ENCODE measurements at regions not wholly inside any gene's neighbourhood (a gene's known extent, or its start where the extent isn't known, plus 50 kb on each side); places are given as distances from the start of the nearest gene placed in this dataset.
A peak's percentile ranks its signal among the peaks of the same experiment; 100 is the strongest.

DNA sequence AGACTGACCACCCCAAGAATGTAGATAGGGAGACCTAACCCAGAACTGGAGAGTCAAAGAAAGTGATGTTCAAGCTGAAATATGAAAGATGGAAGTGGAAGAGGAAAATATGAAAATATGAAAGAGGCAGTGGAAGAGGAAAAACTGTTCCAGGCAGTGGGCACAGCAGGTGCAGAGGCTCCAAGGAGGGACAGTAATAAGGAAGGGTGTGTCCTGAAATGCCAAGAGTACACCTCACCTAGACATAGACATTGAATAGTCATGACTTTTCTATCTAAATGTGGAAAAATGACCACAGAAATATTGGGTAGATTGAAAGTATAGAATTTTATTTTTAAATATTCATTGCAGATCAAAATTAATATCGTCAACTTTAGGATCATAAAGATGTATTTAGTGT lies 161.7 kb upstream of the USP24 start:
- Histone ChIP-seq H3K4me1 (ENCODE audit: control insufficient read depth, insufficient read depth, low read length, poor library complexity, severe bottlenecking) (no peaks in the 10 kb centered on the region), H3K4me3 (ENCODE audit: insufficient read depth, low read depth, low read length, poor library complexity, severe bottlenecking) (no peak overlapping the region), H3K9me3 (ENCODE audit: control insufficient read depth, low read length) (no peaks in the 10 kb centered on the region), H3K36me3 (ENCODE audit: control insufficient read depth, insufficient read depth, low read length) (no peaks in the 10 kb centered on the region), H3K27me3 (replicated peaks; ENCODE audit: control insufficient read depth, insufficient read depth, low read length, poor library complexity, severe bottlenecking) (no peaks in the 10 kb centered on the region), H3K27ac (ENCODE audit: insufficient read depth, low read length, poor library complexity, severe bottlenecking) (no peak overlapping the region)
- no peak for DNase-seq

DNA sequence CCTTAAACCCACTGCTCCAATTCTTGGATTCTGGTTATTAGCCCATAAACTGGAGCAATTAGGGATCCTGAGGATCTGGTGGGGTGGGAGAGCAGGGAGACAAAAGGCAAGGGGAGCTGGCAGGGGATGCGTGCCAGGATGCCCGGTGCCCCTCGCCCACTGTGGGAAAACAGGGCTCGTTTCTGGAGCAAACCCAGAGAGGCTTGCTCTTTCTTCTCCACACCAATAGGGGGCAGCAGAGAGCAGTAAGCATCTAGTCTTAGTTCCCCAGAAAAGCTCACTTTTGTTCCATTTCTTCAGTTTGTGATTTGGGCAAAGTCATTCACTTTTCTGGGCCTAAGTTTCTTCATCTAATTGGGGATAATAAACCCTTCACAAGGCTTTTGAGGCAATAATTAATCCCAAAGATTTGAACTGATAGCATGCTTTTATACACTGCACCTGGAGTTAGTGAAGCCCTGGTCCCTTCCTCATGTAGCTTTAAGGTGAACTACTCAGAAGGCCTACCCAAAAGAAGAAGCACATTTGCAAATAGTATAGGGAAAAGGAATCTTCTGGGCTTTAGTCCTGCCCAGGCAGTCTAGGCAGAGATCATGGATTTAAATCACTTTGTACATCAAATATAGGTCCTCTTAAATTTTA lies 160.6 kb upstream of the USP24 start:
- H3K27me3 ChIP-seq (replicated peaks; ENCODE audit: control insufficient read depth, insufficient read depth, low read length, poor library complexity, severe bottlenecking) = no peaks in the 10 kb centered on the region
- H3K27ac ChIP-seq (ENCODE audit: insufficient read depth, low read length, poor library complexity, severe bottlenecking) = no peak overlapping the region
- no peak overlapping the region for H3K4me3 ChIP-seq (ENCODE audit: insufficient read depth, low read depth, low read length, poor library complexity, severe bottlenecking)
- H3K9me3 ChIP-seq (ENCODE audit: control insufficient read depth, low read length) = no peaks in the 10 kb centered on the region
- H3K36me3 ChIP-seq (ENCODE audit: control insufficient read depth, insufficient read depth, low read length) = no peaks in the 10 kb centered on the region
- no peaks in the 10 kb centered on the region for H3K4me1 ChIP-seq (ENCODE audit: control insufficient read depth, insufficient read depth, low read length, poor library complexity, severe bottlenecking)
- DNase-seq = peak in 1 of 3 donors; percentile 3

DNA sequence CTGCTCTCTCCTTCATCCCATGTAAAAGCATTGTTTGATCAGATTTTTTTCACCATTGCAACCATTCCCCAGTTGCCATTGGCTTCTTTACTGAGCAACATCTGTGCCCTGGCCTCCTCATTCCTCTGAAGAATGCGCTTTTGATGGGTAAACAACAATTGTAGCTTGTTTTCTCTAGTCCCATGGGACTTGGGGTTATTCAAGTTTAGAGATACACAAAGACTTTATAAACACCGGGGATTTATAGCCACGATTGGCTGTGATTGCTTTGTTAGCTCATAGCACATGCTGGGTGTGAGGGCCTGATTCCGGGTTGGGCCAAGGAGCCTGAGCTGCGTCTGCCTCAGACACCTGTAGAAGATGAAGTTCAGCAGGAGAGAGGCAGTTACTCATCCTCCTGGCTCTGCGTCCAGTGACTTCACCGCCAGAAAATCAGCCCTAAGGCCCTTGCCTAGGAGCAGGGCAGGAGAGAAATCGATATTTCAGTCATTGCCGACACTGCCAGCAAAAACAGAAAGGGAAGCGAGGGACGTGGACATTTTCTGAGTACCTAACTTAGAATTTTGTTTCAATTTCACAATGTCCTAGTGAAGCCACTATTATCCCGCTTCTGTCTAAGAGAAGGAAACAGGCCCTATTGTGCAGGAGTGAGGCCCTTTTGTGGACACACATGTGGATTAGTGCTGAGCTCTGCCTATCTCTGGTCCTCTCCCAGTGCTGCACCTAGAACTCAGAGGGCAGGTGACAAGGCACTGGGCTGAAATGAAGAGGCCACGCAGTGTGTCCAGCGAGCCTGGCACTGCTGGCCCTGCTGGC lies 159.8 kb upstream of the USP24 start:
- Histone ChIP-seq H3K27me3 (replicated peaks; ENCODE audit: control insufficient read depth, insufficient read depth, low read length, poor library complexity, severe bottlenecking) (no peaks in the 10 kb centered on the region), H3K9me3 (ENCODE audit: control insufficient read depth, low read length) (no peaks in the 10 kb centered on the region), H3K4me3 (ENCODE audit: insufficient read depth, low read depth, low read length, poor library complexity, severe bottlenecking) (no peak overlapping the region), H3K36me3 (ENCODE audit: control insufficient read depth, insufficient read depth, low read length) (no peaks in the 10 kb centered on the region), H3K27ac (ENCODE audit: insufficient read depth, low read length, poor library complexity, severe bottlenecking) (no peak overlapping the region), H3K4me1 (ENCODE audit: control insufficient read depth, insufficient read depth, low read length, poor library complexity, severe bottlenecking) (no peaks in the 10 kb centered on the region)
- DNase-seq = no peak

DNA sequence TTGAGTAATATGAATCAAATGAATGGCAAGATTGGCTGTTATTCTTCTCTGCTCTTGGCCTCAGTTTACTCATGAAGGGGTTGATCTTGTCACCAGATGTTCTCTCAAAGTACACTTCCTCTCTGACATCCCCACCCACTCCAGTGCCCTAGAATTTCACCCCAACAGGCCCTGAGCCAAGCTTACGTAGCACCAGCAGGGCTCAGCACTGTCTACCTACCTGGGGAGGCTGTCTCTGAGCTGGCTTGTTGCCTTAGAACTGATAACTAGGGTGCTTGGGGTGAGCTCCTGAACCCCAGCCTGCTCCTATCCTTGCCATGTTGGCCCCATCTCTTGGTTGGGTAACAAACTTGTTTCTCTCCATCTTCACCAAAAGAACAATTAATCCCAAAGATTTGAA lies 159.1 kb upstream of the USP24 start:
- Histone ChIP-seq H3K9me3 (ENCODE audit: control insufficient read depth, low read length) (no peaks in the 10 kb centered on the region), H3K27ac (ENCODE audit: insufficient read depth, low read length, poor library complexity, severe bottlenecking) (no peak overlapping the region)

DNA sequence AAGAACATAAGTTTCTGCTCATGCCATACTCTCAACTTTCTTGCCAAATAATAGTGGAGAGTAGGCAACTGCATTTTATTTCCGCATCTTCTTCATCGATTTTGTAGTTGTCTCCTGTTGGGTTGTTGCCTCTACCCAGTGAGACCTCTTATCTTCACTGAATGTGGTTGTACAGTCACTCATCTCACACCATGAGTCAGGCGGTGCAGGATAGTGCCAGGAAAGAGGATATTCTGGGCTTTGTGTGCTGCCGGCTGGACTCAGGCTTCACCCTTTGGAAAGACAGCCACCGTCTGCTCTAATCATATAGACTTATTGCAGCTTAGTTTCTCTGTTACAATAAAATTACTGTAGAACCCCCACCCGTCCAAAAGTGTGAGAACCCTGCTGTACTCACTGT lies 154.3 kb upstream of the USP24 start:
- no peaks in the 10 kb centered on the region for H3K36me3 ChIP-seq (ENCODE audit: control insufficient read depth, insufficient read depth, low read length)
- DNase-seq = no peak
- no peaks in the 10 kb centered on the region for H3K4me1 ChIP-seq (ENCODE audit: control insufficient read depth, insufficient read depth, low read length, poor library complexity, severe bottlenecking)
- no peak overlapping the region for H3K4me3 ChIP-seq (ENCODE audit: insufficient read depth, low read depth, low read length, poor library complexity, severe bottlenecking)
- H3K27me3 ChIP-seq (replicated peaks; ENCODE audit: control insufficient read depth, insufficient read depth, low read length, poor library complexity, severe bottlenecking) = no peaks in the 10 kb centered on the region
- no peaks in the 10 kb centered on the region for H3K9me3 ChIP-seq (ENCODE audit: control insufficient read depth, low read length)
- H3K27ac ChIP-seq (ENCODE audit: insufficient read depth, low read length, poor library complexity, severe bottlenecking) = no peak overlapping the region

More for the DNA sequence above, 159.1 kb upstream of the USP24 start:
- Histone ChIP-seq H3K36me3 (ENCODE audit: control insufficient read depth, insufficient read depth, low read length) (no peaks in the 10 kb centered on the region), H3K27me3 (replicated peaks; ENCODE audit: control insufficient read depth, insufficient read depth, low read length, poor library complexity, severe bottlenecking) (no peaks in the 10 kb centered on the region), H3K4me3 (ENCODE audit: insufficient read depth, low read depth, low read length, poor library complexity, severe bottlenecking) (no peak overlapping the region), H3K4me1 (ENCODE audit: control insufficient read depth, insufficient read depth, low read length, poor library complexity, severe bottlenecking) (no peaks in the 10 kb centered on the region)
- DNase-seq = no peak

DNA sequence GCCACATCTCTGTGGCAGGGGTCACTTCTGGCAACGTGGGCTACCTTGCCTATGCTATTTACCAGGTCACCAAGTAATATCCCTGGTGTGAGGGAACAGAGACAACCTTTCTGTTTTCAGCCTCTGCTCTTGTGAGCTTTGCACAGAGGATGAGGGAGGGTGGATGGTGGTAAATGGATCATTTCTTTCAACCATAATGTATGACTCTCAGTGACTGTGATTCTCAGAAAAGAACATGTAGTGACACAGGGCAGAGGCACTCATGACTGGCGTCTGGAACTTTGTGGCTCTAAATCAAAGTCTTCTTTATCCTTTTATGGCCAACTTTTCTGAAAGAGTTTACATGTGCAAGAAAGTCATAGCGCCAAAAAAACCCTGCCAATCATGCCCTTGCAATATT lies 153.5 kb upstream of the USP24 start:
- no peaks in the 10 kb centered on the region for H3K27me3 ChIP-seq (replicated peaks; ENCODE audit: control insufficient read depth, insufficient read depth, low read length, poor library complexity, severe bottlenecking)
- H3K4me3 ChIP-seq (ENCODE audit: insufficient read depth, low read depth, low read length, poor library complexity, severe bottlenecking) = no peak overlapping the region
- H3K4me1 ChIP-seq (ENCODE audit: control insufficient read depth, insufficient read depth, low read length, poor library complexity, severe bottlenecking) = no peaks in the 10 kb centered on the region
- no peaks in the 10 kb centered on the region for H3K36me3 ChIP-seq (ENCODE audit: control insufficient read depth, insufficient read depth, low read length)
- no peaks in the 10 kb centered on the region for H3K9me3 ChIP-seq (ENCODE audit: control insufficient read depth, low read length)
- H3K27ac ChIP-seq (ENCODE audit: insufficient read depth, low read length, poor library complexity, severe bottlenecking) = no peak overlapping the region
- no peak for DNase-seq

DNA sequence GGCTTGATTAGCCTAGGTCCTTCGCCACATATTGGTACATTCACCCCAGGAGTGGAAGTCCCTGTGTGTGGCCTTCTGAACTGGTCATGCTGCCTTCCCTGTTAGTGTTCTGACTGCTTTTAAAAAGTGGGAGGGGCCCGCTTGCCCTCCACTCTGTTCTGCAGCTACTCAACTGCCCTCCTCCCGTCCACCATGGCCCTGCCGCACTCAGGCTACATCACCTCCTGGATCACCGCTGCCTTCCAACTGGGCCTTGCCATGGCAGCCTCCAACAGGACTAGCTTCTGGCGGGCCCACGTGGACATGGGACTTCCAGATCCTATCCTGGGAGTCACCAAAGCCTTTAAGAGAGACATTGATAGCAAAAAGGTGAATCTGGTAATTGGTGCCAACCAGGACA lies 152.1 kb upstream of the USP24 start:
- Histone ChIP-seq H3K27me3 (replicated peaks; ENCODE audit: control insufficient read depth, insufficient read depth, low read length, poor library complexity, severe bottlenecking) (no peaks in the 10 kb centered on the region), H3K9me3 (ENCODE audit: control insufficient read depth, low read length) (no peaks in the 10 kb centered on the region), H3K4me3 (ENCODE audit: insufficient read depth, low read depth, low read length, poor library complexity, severe bottlenecking) (no peak overlapping the region), H3K4me1 (ENCODE audit: control insufficient read depth, insufficient read depth, low read length, poor library complexity, severe bottlenecking) (peaks cover 3% of the 10 kb centered on the region), H3K36me3 (ENCODE audit: control insufficient read depth, insufficient read depth, low read length) (no peaks in the 10 kb centered on the region), H3K27ac (ENCODE audit: insufficient read depth, low read length, poor library complexity, severe bottlenecking) (no peak overlapping the region)
- no peak for DNase-seq

DNA sequence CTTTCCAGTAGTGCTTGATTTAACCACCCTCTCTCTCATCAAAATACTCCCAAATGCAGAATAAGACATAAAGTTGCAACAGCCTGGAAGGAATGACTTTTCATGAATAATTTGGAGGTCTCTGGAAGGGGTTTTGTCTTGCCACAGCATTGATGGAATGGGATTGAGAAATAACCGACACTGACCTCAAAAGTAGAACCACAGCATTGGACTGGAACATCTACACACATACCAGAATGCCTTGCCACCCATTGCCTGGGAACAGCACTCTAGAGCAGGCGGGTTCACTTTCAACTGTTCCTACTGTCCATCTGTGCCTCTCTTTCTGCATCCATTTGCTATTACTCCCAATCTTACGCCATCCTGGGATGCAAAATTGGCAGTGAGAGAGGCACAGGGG lies 149.1 kb upstream of the USP24 start:
- Histone ChIP-seq H3K36me3 (ENCODE audit: control insufficient read depth, insufficient read depth, low read length) (no peaks in the 10 kb centered on the region), H3K9me3 (ENCODE audit: control insufficient read depth, low read length) (no peaks in the 10 kb centered on the region), H3K4me1 (ENCODE audit: control insufficient read depth, insufficient read depth, low read length, poor library complexity, severe bottlenecking) (peaks cover 3% of the 10 kb centered on the region), H3K27me3 (replicated peaks; ENCODE audit: control insufficient read depth, insufficient read depth, low read length, poor library complexity, severe bottlenecking) (no peaks in the 10 kb centered on the region), H3K4me3 (ENCODE audit: insufficient read depth, low read depth, low read length, poor library complexity, severe bottlenecking) (no peak overlapping the region), H3K27ac (ENCODE audit: insufficient read depth, low read length, poor library complexity, severe bottlenecking) (no peak overlapping the region)
- no peak for DNase-seq

DNA sequence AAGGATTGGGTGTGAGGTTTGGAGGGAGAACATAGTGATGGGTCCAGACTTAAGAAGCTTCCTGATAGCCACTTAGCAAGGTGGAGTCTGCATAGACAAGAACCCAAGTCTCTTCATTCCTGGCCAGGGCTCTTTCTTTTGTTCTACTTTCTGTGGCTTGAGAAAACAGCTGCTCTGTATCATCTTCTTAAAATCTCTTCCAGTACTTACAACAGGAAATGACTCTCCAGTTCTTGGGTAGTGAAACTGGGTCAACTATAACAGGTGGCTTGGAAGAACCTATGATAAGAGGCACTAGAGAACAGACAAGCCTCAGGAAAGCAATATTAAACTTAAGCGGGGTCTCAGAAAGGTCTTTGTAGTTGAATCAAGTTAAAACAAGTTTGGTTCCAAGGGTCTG lies 148.1 kb upstream of the USP24 start:
- no peaks in the 10 kb centered on the region for H3K27me3 ChIP-seq (replicated peaks; ENCODE audit: control insufficient read depth, insufficient read depth, low read length, poor library complexity, severe bottlenecking)
- peak overlapping the region; percentile 13 for H3K27ac ChIP-seq (ENCODE audit: insufficient read depth, low read length, poor library complexity, severe bottlenecking)
- H3K9me3 ChIP-seq (ENCODE audit: control insufficient read depth, low read length) = no peaks in the 10 kb centered on the region
- no peak for DNase-seq
- H3K4me3 ChIP-seq (ENCODE audit: insufficient read depth, low read depth, low read length, poor library complexity, severe bottlenecking) = no peak overlapping the region
- H3K4me1 ChIP-seq (ENCODE audit: control insufficient read depth, insufficient read depth, low read length, poor library complexity, severe bottlenecking) = peaks cover 3% of the 10 kb centered on the region
- no peaks in the 10 kb centered on the region for H3K36me3 ChIP-seq (ENCODE audit: control insufficient read depth, insufficient read depth, low read length)

DNA sequence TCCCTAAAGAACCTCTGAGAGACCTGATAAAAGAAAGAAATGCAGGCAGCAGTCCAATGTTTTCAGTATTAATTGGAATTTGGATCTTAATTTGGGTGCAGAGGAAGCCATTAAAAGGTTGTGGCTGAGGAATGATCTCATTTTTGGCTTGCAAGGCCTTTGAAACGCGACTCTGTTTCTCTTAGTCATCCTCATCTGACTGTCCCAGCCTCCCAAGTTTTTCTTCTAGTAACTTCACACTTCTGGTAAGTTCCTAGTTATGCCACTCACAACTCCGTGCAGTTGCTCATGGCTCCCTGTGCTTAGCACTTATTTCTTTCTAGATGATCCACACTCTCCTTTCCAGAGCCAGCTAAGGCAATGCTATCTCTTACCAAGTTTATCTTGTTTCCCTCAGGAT lies 147.4 kb upstream of the USP24 start:
- Histone ChIP-seq H3K9me3 (ENCODE audit: control insufficient read depth, low read length) (no peaks in the 10 kb centered on the region), H3K27ac (ENCODE audit: insufficient read depth, low read length, poor library complexity, severe bottlenecking) (peak overlapping the region; percentile 13), H3K4me3 (ENCODE audit: insufficient read depth, low read depth, low read length, poor library complexity, severe bottlenecking) (no peak overlapping the region), H3K27me3 (replicated peaks; ENCODE audit: control insufficient read depth, insufficient read depth, low read length, poor library complexity, severe bottlenecking) (no peaks in the 10 kb centered on the region), H3K4me1 (ENCODE audit: control insufficient read depth, insufficient read depth, low read length, poor library complexity, severe bottlenecking) (peaks cover 3% of the 10 kb centered on the region), H3K36me3 (ENCODE audit: control insufficient read depth, insufficient read depth, low read length) (no peaks in the 10 kb centered on the region)
- no peak for DNase-seq
